ENCODE measurements at regions not wholly inside any gene's neighbourhood (a gene's known extent, or its start where the extent isn't known, plus 50 kb on each side); places are given as distances from the start of the nearest gene placed in this dataset.

- H3K36me3 ChIP-seq (ENCODE audit: insufficient read depth, low read length), result no peaks in the 10 kb centered on the region
- TF ChIP-seq CTCF (IDR thresholded peaks at IDR 0.05; ENCODE audit: extremely low read depth, low read depth, low read length), result no peak
- no peaks in the 10 kb centered on the region for H3K79me2 ChIP-seq (ENCODE audit: insufficient read depth, low read length)
- no peaks in the 10 kb centered on the region for H3K27me3 ChIP-seq (ENCODE audit: insufficient read depth, low read length)
- no peak overlapping the region for H3K4me3 ChIP-seq (ENCODE audit: insufficient read depth, low read length)
- DNase-seq (ENCODE audit: insufficient read length, low spot score, missing footprints), result no peak
- H3K4me2 ChIP-seq (ENCODE audit: insufficient read depth, low read length), result no peak overlapping the region
- H2AFZ ChIP-seq (ENCODE audit: low read length), result no peak overlapping the region
- H4K20me1 ChIP-seq (ENCODE audit: insufficient read depth, low read length), result no peaks in the 10 kb centered on the region
- H3K27ac ChIP-seq (ENCODE audit: low read depth, low read length), result no peak overlapping the region
- no peaks in the 10 kb centered on the region for H3K9me3 ChIP-seq (ENCODE audit: low read depth, low read length)
- H3K4me1 ChIP-seq (ENCODE audit: insufficient read depth, low read length), result peaks cover 10% of the 10 kb centered on the region
Observed at GRCh38 chr21:43345046-43345745, 81.7 kb downstream of the SIK1 start.

- H2AFZ ChIP-seq (ENCODE audit: low read length), result peak overlapping the region; percentile 65
- H3K9me3 ChIP-seq (ENCODE audit: low read depth, low read length), result no peaks in the 10 kb centered on the region
Observed at GRCh38 chr21:43343992-43344886, 82.7 kb downstream of the SIK1 start.

GRCh38 chr21:43343095-43343991 lies 83.6 kb downstream of the SIK1 start:
- H3K4me3 ChIP-seq (ENCODE audit: insufficient read depth, low read length), result no peak overlapping the region
- no peaks in the 10 kb centered on the region for H3K9me3 ChIP-seq (ENCODE audit: low read depth, low read length)
- no peak overlapping the region for H2AFZ ChIP-seq (ENCODE audit: low read length)
- no peak for DNase-seq (ENCODE audit: insufficient read length, low spot score, missing footprints)
- H3K27me3 ChIP-seq (ENCODE audit: insufficient read depth, low read length), result no peaks in the 10 kb centered on the region
- H3K79me2 ChIP-seq (ENCODE audit: insufficient read depth, low read length), result no peaks in the 10 kb centered on the region
- H3K36me3 ChIP-seq (ENCODE audit: insufficient read depth, low read length), result no peaks in the 10 kb centered on the region
- H3K4me2 ChIP-seq (ENCODE audit: insufficient read depth, low read length), result no peak overlapping the region
- H4K20me1 ChIP-seq (ENCODE audit: insufficient read depth, low read length), result no peaks in the 10 kb centered on the region
- no peak for TF ChIP-seq CTCF (IDR thresholded peaks at IDR 0.05; ENCODE audit: extremely low read depth, low read depth, low read length)
- H3K4me1 ChIP-seq (ENCODE audit: insufficient read depth, low read length), result peaks cover 10% of the 10 kb centered on the region
- H3K27ac ChIP-seq (ENCODE audit: low read depth, low read length), result no peak overlapping the region

More at GRCh38 chr21:43343992-43344886, 82.7 kb downstream of the SIK1 start:
- no peak overlapping the region for H3K4me3 ChIP-seq (ENCODE audit: insufficient read depth, low read length)
- no peak for TF ChIP-seq CTCF (IDR thresholded peaks at IDR 0.05; ENCODE audit: extremely low read depth, low read depth, low read length)
- no peak overlapping the region for H3K27ac ChIP-seq (ENCODE audit: low read depth, low read length)
- H3K36me3 ChIP-seq (ENCODE audit: insufficient read depth, low read length), result no peaks in the 10 kb centered on the region
- peaks cover 10% of the 10 kb centered on the region for H3K4me1 ChIP-seq (ENCODE audit: insufficient read depth, low read length)
- DNase-seq (ENCODE audit: insufficient read length, low spot score, missing footprints), result no peak
- H3K4me2 ChIP-seq (ENCODE audit: insufficient read depth, low read length), result no peak overlapping the region
- no peaks in the 10 kb centered on the region for H4K20me1 ChIP-seq (ENCODE audit: insufficient read depth, low read length)
- H3K27me3 ChIP-seq (ENCODE audit: insufficient read depth, low read length), result no peaks in the 10 kb centered on the region
- no peaks in the 10 kb centered on the region for H3K79me2 ChIP-seq (ENCODE audit: insufficient read depth, low read length)

Data from osteoblast (primary cell).